Naive thymus-derived CD8-positive, alpha-beta T cell (primary cell): ENCODE measurements at regions not wholly inside any gene's neighbourhood (a gene's known extent, or its start where the extent isn't known, plus 50 kb on each side); places are given as distances from the start of the nearest gene placed in this dataset.
"Not testable (repeated sequence)": the region's sequence is repeated elsewhere in the genome, so short reads cannot be mapped to it uniquely, and the experiment has no call there.

Experiments
- ATAC-seq, 2 donors: fragments of 150-1000 bp; cut with Tn5 transposase in 1 of 2; sonication (Bioruptor Pico), chemical (Tn5 transposase) in 1 of 2; 1 replicate in 1 of 2; 2 replicates in 1 of 2; pipeline ENCODE4 v1.10.0; 2021; ENCODE audit warnings: mild to moderate bottlenecking in 2 of 2, moderate library complexity in 2 of 2
- POLR2A ChIA-PET: fragments of 350-600 bp; sonication (Branson Sonifier 250); formaldehyde crosslinking; loops from one replicate; lab custom pipeline; 2021; ENCODE audit warnings: antibody characterized with exemption; lab: Charles Lee
- DNase-seq, 10 donors: peaks; one replicate each; pipeline versions ENCODE4 v3.0.0 to v3.0.0-alpha.2; 2020 to 2022
- H3K27ac Mint-ChIP-seq, 10 donors: one replicate each; pipeline ENCODE4 v1.8.0; 2020 to 2022; ENCODE audit warnings: mild to moderate bottlenecking in 10 of 10, mixed read lengths in 10 of 10, moderate library complexity in 4 of 10, inconsistent platforms in 1 of 10
- H3K27me3 Mint-ChIP-seq, 5 donors: one replicate each; pipeline ENCODE4 v1.8.0; 2021 to 2022; ENCODE audit warnings: mixed read lengths in 5 of 5
- H3K36me3 Mint-ChIP-seq, 3 donors: one replicate each; pipeline ENCODE4 v1.8.0; 2020 to 2022; ENCODE audit warnings: mixed read lengths in 3 of 3, mild to moderate bottlenecking in 2 of 3, inconsistent platforms in 1 of 3
- H3K4me1 Mint-ChIP-seq, 4 donors: one replicate each; pipeline ENCODE4 v1.8.0; 2021 to 2022; ENCODE audit warnings: mixed read lengths in 4 of 4
- H3K4me3 Mint-ChIP-seq, 10 donors: one replicate each; pipeline ENCODE4 v1.8.0; 2020 to 2022; ENCODE audit warnings: mild to moderate bottlenecking in 10 of 10, mixed read lengths in 10 of 10, moderate library complexity in 6 of 10, inconsistent platforms in 1 of 10
- H3K9me3 Mint-ChIP-seq, 9 donors: one replicate each; pipeline ENCODE4 v1.8.0; 2020 to 2022; ENCODE audit warnings: mixed read lengths in 9 of 9, mild to moderate bottlenecking in 3 of 9, inconsistent platforms in 1 of 9, moderate library complexity in 1 of 9

- Mint-ChIP-seq H3K4me1 (no peaks in the 10 kb centered on the region), H3K9me3 (peaks cover 0 to 17% (median 0%) of the 10 kb centered on the region in 9 donors), H3K4me3 (no peak overlapping the region), H3K27ac (no peak overlapping the region), H3K36me3 (no peaks in the 10 kb centered on the region), H3K27me3 (peaks cover 0 to 1% (median 0%) of the 10 kb centered on the region in 5 donors)
- no peak for ATAC-seq
- no peak for DNase-seq
- POLR2A ChIA-PET: no interaction called here
Observed at GRCh38 chr3:81995329-81995728, 233.9 kb upstream of the GBE1 start.

DNA sequence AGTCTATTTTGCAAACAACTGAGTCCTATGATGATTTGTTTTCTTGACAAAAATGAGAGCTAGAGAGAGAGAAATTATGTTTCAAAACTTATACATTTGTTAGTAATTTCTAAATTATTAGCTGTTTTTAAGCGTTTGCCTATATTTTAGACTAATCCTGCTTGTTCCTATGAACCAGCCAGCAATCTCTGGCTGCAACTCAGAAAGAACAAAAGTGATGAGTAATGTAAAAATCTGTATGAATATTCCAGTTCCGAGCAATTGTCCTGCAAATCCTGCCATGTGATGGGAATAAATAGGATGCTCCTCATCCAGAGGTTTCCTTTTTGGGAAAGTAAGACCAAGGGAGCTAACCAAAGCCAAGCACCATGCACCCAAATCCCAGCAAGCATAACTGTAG, 228.3 kb upstream of the GBE1 start:
- Mint-ChIP-seq H3K36me3 (no peaks in the 10 kb centered on the region), H3K4me1 (no peaks in the 10 kb centered on the region), H3K4me3 (no peak overlapping the region), H3K27me3 (peaks cover 0 to 3% (median 0%) of the 10 kb centered on the region in 5 donors), H3K27ac (no peak overlapping the region), H3K9me3 (peaks cover 0 to 2% (median 0%) of the 10 kb centered on the region in 9 donors)
- DNase-seq (no peak), ATAC-seq (no peak)
- POLR2A ChIA-PET: no interaction called here

DNA sequence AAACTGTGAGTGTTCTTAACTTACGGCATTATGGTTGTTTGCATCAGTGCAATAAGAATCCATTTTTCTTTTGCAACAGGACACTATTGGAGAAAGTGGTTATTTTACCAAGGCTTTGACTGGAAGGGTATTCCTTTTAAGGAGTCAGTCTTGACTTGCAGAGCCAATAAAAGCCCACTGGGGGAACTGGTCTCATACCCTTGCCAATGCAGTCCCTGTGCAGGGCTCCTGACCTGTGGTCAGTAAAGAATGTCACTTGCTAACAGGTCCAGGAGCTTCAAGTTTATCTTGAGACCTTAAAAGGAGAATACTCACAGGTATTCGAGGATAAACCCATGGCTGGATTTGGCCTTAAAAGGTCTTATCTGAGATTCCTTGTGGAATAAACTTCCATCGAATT, 227.8 kb upstream of the GBE1 start:
- no peak for ATAC-seq
- H3K27me3 Mint-ChIP-seq: peaks cover 0 to 3% (median 0%) of the 10 kb centered on the region in 5 donors
- H3K36me3 Mint-ChIP-seq: no peaks in the 10 kb centered on the region
- H3K9me3 Mint-ChIP-seq: peaks cover 0 to 2% (median 0%) of the 10 kb centered on the region in 9 donors
- H3K27ac Mint-ChIP-seq: no peak overlapping the region
- POLR2A ChIA-PET: no interaction called here
- H3K4me3 Mint-ChIP-seq: no peak overlapping the region
- no peaks in the 10 kb centered on the region for H3K4me1 Mint-ChIP-seq
- DNase-seq: no peak

DNA sequence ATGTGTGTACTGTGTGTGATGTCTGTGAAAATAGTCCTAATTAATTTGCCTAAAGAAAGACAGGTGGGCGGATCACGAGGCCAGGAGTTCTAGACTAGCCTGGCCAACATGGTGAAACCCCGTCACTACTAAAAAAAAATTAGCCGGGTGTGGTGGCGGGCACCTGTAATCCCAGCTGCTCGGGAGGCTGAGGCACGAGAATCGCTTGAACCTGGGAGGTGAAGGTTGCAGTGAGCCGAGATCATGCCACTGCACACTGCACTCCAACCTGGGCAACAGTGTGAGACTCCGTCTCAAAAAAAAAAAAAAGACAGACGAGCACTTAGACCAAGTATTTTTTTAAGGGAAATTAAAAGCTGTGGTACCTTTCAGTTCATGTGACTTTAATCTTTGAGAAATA, 226.0 kb upstream of the GBE1 start:
- H3K4me3 Mint-ChIP-seq, DNase-seq, H3K27ac Mint-ChIP-seq, H3K9me3 Mint-ChIP-seq, H3K27me3 Mint-ChIP-seq, POLR2A ChIA-PET, ATAC-seq, H3K4me1 Mint-ChIP-seq, H3K36me3 Mint-ChIP-seq: not testable (repeated sequence)

- H3K4me3 Mint-ChIP-seq: no peak overlapping the region
Observed at GRCh38 chr3:81985996-81986723, 224.7 kb upstream of the GBE1 start.

DNA sequence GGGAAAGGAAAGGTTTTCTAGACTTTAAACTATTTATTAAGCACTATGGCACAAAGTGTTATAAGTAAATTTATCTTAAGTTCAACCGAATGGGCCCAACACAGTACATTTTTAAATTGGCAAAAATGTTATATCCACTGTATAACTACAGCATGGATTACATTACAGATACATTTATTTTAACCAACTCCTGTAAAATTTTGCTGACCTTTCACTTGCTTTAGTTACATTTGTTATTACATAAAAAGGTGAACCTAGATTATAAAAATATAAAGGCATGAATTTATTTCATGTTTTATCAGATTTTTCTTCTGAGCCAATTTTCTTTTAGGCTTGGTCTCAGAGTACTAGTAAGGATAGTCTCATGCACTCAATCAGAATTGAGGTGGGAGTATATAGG, 221.9 kb upstream of the GBE1 start:
- Mint-ChIP-seq H3K9me3 (peaks cover 0 to 2% (median 0%) of the 10 kb centered on the region in 9 donors), H3K36me3 (no peaks in the 10 kb centered on the region), H3K27me3 (peaks cover 0 to 5% (median 0%) of the 10 kb centered on the region in 5 donors), H3K4me3 (no peak overlapping the region), H3K27ac (no peak overlapping the region), H3K4me1 (no peaks in the 10 kb centered on the region)
- ATAC-seq (no peak), DNase-seq (no peak)
- POLR2A ChIA-PET: no interaction called here

More at GRCh38 chr3:81985996-81986723, 224.7 kb upstream of the GBE1 start:
- H3K27me3 Mint-ChIP-seq: peaks cover 0 to 3% (median 0%) of the 10 kb centered on the region in 5 donors
- POLR2A ChIA-PET: no interaction called here
- peaks cover 0 to 2% (median 0%) of the 10 kb centered on the region in 9 donors for H3K9me3 Mint-ChIP-seq
- H3K27ac Mint-ChIP-seq: no peak overlapping the region
- no peak for ATAC-seq
- H3K36me3 Mint-ChIP-seq: no peaks in the 10 kb centered on the region
- no peaks in the 10 kb centered on the region for H3K4me1 Mint-ChIP-seq
- no peak for DNase-seq

DNA sequence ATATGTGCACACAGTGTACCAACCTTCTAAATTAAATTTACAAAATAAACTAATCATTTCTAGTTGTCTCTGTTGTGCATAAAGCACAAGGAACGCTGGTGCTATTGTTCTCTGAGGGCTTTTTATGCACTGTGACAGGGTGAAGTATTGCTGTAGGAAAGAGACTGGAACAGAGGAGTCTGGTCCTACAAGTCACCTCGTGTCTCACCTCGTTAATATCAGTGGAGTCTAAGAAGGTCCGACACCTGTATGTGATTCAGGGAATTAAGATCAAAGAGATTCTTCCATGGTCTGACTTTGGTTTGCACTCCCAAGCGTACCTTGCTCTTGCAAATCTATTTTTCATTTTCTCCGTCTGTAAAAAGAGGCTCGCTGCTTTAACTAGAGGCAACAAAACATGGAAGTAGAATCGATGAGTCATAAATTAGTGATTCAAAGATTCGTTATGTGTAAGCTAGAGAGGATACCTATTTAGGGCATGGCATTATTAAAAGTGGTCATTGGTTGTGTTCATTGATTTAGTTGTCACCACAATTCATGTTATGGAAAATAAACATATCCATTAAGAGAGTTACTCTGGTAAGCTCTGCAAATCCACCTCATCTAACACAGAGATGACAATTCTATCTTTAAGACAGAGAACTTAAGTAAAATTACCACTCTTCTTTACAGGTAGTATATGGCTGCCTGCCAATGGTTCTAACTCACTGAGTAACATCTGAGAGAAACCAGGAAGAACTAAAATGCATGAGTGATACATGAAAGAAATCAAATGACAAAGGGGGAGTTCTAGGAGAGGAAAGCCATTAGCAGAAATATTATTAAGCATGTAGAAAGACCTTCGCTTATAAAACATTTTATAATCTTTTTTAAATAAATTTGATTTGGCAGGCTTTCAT, 219.4 kb upstream of the GBE1 start:
- no peaks in the 10 kb centered on the region for H3K36me3 Mint-ChIP-seq
- H3K27ac Mint-ChIP-seq: no peak overlapping the region

DNA sequence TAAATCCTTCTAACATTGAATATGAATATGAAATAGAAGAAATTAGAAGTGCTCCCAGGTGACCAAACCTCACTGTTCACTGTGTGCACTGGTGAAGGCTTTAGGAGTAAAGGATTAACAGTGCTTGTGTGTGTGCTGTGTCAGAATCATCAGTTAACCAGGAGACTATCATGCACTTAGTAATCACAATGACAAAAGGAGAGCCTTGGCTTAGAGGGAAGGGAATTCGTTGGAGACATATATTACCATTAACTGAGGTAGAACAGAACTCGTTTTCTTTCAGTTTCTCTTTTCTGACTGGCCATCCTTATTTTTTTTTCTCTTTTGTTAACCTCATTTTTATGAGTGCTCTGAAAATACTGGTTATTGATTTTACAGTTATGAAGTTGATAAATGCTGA, 213.3 kb upstream of the GBE1 start:
- Mint-ChIP-seq H3K36me3 (no peaks in the 10 kb centered on the region), H3K9me3 (peaks cover 0 to 11% (median 0%) of the 10 kb centered on the region in 9 donors), H3K27ac (no peak overlapping the region), H3K4me1 (no peaks in the 10 kb centered on the region), H3K4me3 (no peak overlapping the region), H3K27me3 (peaks cover 0 to 2% (median 0%) of the 10 kb centered on the region in 5 donors)
- no peak for DNase-seq
- POLR2A ChIA-PET: no interaction called here
- no peak for ATAC-seq

More for the DNA sequence above, 219.4 kb upstream of the GBE1 start:
- DNase-seq: no peak
- peaks cover 0 to 2% (median 0%) of the 10 kb centered on the region in 9 donors for H3K9me3 Mint-ChIP-seq
- ATAC-seq: no peak
- H3K27me3 Mint-ChIP-seq: peaks cover 0 to 5% (median 0%) of the 10 kb centered on the region in 5 donors
- H3K4me1 Mint-ChIP-seq: no peaks in the 10 kb centered on the region
- no peak overlapping the region for H3K4me3 Mint-ChIP-seq
- POLR2A ChIA-PET: no interaction called here

GRCh38 chr3:81968658-81969057, 207.2 kb upstream of the GBE1 start:
- ATAC-seq (no peak), DNase-seq (no peak)
- POLR2A ChIA-PET: no interaction called here
- Mint-ChIP-seq H3K27ac (no peak overlapping the region), H3K4me1 (no peaks in the 10 kb centered on the region), H3K4me3 (no peak overlapping the region), H3K27me3 (peaks cover 0 to 3% (median 0%) of the 10 kb centered on the region in 5 donors), H3K9me3 (peaks cover 0 to 11% (median 0%) of the 10 kb centered on the region in 9 donors), H3K36me3 (no peaks in the 10 kb centered on the region)

DNA sequence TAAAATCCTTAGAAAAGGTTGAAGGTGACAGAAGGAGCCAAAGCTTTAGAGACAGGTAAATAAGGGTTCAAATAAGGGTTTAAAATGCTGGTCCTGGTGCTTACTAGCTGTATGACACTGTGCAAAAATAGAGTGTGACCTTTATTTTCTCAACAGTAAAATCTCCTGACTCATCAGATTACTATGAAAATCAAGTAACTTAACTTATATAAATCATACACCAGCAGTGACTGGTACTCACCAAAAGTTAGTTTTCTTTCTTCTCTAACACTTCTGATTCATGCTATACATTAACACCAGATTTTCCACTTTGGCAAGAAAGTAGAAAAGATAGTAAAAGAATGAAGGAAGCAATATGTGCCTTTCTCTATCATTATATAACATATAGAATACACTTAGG, 205.9 kb upstream of the GBE1 start:
- ATAC-seq: no peak
- no peaks in the 10 kb centered on the region for H3K4me1 Mint-ChIP-seq
- POLR2A ChIA-PET: no interaction called here
- H3K27ac Mint-ChIP-seq: no peak overlapping the region
- peaks cover 0 to 11% (median 0%) of the 10 kb centered on the region in 9 donors for H3K9me3 Mint-ChIP-seq
- DNase-seq: no peak
- peaks cover 0 to 3% (median 0%) of the 10 kb centered on the region in 5 donors for H3K27me3 Mint-ChIP-seq
- H3K36me3 Mint-ChIP-seq: no peaks in the 10 kb centered on the region
- no peak overlapping the region for H3K4me3 Mint-ChIP-seq

- Mint-ChIP-seq H3K27ac (no peak overlapping the region), H3K27me3 (peaks cover 0 to 3% (median 1%) of the 10 kb centered on the region in 5 donors), H3K9me3 (no peaks in the 10 kb centered on the region), H3K4me3 (no peak overlapping the region), H3K36me3 (no peaks in the 10 kb centered on the region), H3K4me1 (no peaks in the 10 kb centered on the region)
- DNase-seq: no peak
- POLR2A ChIA-PET: no interaction called here
- ATAC-seq: no peak
Observed at GRCh38 chr3:81965696-81966095, 204.3 kb upstream of the GBE1 start.

DNA sequence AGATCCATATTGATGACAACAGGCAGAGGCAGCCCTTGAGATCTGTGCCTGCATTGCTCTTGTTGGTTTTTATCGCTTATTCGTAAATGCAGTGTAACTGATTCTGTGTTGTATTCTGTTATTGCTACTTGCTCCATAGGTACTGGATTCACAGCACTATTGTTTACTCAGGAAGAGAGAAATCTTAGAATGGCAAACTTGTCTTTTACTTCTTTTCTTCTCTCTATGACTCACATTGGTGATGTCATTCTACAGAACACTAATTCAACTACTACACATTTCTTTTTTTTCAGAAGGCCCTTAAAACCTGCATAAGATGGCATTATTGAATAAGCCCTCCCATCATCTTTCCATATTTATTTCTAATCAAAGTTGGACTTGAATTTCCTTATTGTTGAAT, 201.0 kb upstream of the GBE1 start:
- no peak for DNase-seq
- Mint-ChIP-seq H3K27me3 (peaks cover 0 to 9% (median 1%) of the 10 kb centered on the region in 5 donors), H3K36me3 (no peaks in the 10 kb centered on the region), H3K9me3 (peaks cover 0 to 4% (median 0%) of the 10 kb centered on the region in 9 donors), H3K4me1 (no peaks in the 10 kb centered on the region), H3K27ac (no peak overlapping the region), H3K4me3 (no peak overlapping the region)
- no peak for ATAC-seq
- POLR2A ChIA-PET: no interaction called here
